ENCODE measurements at regions not wholly inside any gene's neighbourhood (a gene's known extent, or its start where the extent isn't known, plus 50 kb on each side); places are given as distances from the start of the nearest gene placed in this dataset.

DNA sequence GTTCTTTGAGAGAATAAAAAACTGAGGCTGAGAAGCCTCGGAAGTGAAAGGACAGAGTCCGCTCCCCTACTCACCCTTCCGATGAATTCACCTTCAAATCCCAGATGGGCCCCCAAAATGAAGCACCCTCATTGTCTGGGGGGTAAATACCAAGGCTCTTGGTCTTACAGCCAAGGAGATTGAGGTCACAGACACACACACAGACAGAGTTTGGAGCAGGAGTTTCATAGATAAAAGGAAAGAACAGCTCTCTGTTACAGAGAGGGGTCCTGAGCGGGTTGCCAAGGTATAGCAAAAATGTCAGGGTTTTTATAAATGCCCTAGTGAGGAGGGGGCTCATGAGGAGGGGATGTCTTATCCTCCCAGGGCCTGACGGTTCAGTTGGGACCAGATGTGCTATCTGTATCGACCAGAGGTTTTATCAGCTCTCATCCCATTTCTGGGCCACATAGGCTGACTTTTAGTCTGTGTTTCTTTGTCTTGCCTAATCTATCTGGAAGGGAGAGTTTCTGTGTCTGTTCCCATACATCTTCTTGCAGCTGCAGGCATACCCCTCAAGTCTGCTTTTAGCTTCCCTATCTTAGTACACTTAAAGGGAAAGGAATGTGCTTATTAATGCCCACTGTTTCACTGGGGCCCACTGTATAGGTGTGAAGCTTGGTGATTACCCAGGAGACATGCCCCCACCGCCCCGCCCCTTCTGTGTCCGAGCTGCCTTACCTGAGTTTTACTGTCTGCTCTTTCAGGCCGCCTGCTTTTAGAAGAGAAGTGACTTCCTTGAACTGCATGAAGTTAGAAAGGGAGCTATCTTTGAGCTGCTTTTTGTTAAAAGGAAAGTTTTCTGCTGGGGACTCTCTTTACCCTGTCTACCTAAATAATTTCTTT is 66.8 kb upstream of the ATP11B start:
- Mint-ChIP-seq H3K4me1 (ENCODE audit: low read depth) (peaks cover 9% of the 10 kb centered on the region), H3K4me3 (no peak overlapping the region), H3K9me3 (no peaks in the 10 kb centered on the region), H3K27ac (no peak overlapping the region), H3K36me3 (ENCODE audit: insufficient read depth in 2 of 2) (no peaks in the 10 kb centered on the region), H3K27me3 (ENCODE audit: low read depth) (peaks cover 14% of the 10 kb centered on the region)
- ATAC-seq (replicated peaks in 1 of 2) (no peak), DNase-seq (no peak)

DNA sequence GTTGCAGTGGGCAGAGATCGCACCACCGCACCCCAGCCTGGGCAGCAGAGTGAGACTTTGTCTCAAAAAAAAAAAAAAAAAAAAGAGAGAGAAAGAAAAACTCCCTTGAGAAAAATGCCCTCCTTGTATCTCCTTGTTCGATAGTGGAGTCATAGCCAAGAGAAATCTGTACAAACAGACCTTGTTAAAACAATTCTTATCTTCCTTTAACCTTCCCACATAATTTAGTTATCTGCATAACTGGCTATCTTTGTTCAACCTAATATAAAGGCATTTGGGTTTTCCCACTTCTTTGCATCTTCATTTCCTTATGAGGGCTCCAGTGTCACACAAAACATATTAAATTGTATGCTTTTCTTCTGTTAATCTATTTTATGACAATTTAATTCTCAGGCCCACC is 65.1 kb upstream of the ATP11B start:
- Mint-ChIP-seq H3K27me3 (ENCODE audit: low read depth) (peaks cover 14% of the 10 kb centered on the region), H3K27ac (no peak overlapping the region), H3K36me3 (ENCODE audit: insufficient read depth in 2 of 2) (no peaks in the 10 kb centered on the region), H3K4me3 (no peak overlapping the region), H3K9me3 (no peaks in the 10 kb centered on the region), H3K4me1 (ENCODE audit: low read depth) (peaks cover 9% of the 10 kb centered on the region)
- ATAC-seq (replicated peaks in 1 of 2) = no peak
- DNase-seq = no peak

GRCh38 chr3:182729903-182730674 is 63.2 kb upstream of the ATP11B start:
- Mint-ChIP-seq H3K36me3 (ENCODE audit: insufficient read depth in 2 of 2) (no peaks in the 10 kb centered on the region), H3K27ac (no peak overlapping the region), H3K4me1 (ENCODE audit: low read depth) (peaks cover 9% of the 10 kb centered on the region), H3K27me3 (ENCODE audit: low read depth) (peaks cover 18% of the 10 kb centered on the region), H3K9me3 (no peaks in the 10 kb centered on the region), H3K4me3 (peak overlapping the region; percentile 40 to 61)
- DNase-seq (no peak), ATAC-seq (replicated peaks in 1 of 2) (peak in 1 of 2 donors; percentile 76)

GRCh38 chr3:182730675-182731042 is 62.6 kb upstream of the ATP11B start:
- DNase-seq (no peak), ATAC-seq (replicated peaks in 1 of 2) (no peak)
- peaks cover 9% of the 10 kb centered on the region for H3K4me1 Mint-ChIP-seq (ENCODE audit: low read depth)
- no peaks in the 10 kb centered on the region for H3K36me3 Mint-ChIP-seq (ENCODE audit: insufficient read depth in 2 of 2)
- no peak overlapping the region for H3K27ac Mint-ChIP-seq
- no peaks in the 10 kb centered on the region for H3K9me3 Mint-ChIP-seq
- H3K27me3 Mint-ChIP-seq (ENCODE audit: low read depth) = peaks cover 14% of the 10 kb centered on the region
- H3K4me3 Mint-ChIP-seq = peak overlapping the region; percentile 40 to 61

DNA sequence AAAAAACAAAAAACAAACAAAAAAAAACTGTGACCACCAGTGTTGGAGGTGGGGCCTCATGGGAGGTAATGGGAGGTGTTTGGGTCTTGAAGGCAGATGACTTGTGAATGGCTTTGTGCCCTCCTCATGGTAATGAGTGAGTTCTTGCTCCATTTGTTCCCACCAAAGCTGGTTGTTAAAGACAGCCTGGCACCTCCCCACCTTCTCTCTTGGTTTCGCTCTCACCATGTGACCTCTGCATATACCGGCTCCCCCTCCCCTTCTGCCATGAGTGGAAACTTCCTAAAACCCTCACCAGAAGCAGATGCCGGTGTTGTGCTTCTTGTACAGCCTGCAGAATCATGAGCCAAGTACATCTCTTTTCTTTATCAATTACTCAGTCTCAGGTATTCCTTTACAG is 61.5 kb upstream of the ATP11B start:
- Mint-ChIP-seq H3K36me3 (ENCODE audit: insufficient read depth in 2 of 2) (no peaks in the 10 kb centered on the region), H3K9me3 (no peaks in the 10 kb centered on the region), H3K27me3 (ENCODE audit: low read depth) (peaks cover 14% of the 10 kb centered on the region), H3K4me3 (no peak overlapping the region), H3K4me1 (ENCODE audit: low read depth) (peaks cover 9% of the 10 kb centered on the region), H3K27ac (no peak overlapping the region)
- no peak for ATAC-seq (replicated peaks in 1 of 2)
- DNase-seq = no peak

- ATAC-seq (replicated peaks in 1 of 2) = no peak
- Mint-ChIP-seq H3K4me3 (no peak overlapping the region), H3K27me3 (ENCODE audit: low read depth) (peaks cover 14% of the 10 kb centered on the region), H3K9me3 (no peaks in the 10 kb centered on the region), H3K27ac (no peak overlapping the region), H3K4me1 (ENCODE audit: low read depth) (peaks cover 9% of the 10 kb centered on the region), H3K36me3 (ENCODE audit: insufficient read depth in 2 of 2) (no peaks in the 10 kb centered on the region)
- no peak for DNase-seq
Measured at GRCh38 chr3:182732232-182733015, 60.9 kb upstream of the ATP11B start.

GRCh38 chr3:182735672-182736071 is 57.6 kb upstream of the ATP11B start:
- Mint-ChIP-seq H3K4me3 (no peak overlapping the region), H3K9me3 (no peaks in the 10 kb centered on the region), H3K27me3 (ENCODE audit: low read depth) (peaks cover 16% of the 10 kb centered on the region), H3K27ac (no peak overlapping the region), H3K36me3 (ENCODE audit: insufficient read depth in 2 of 2) (no peaks in the 10 kb centered on the region), H3K4me1 (ENCODE audit: low read depth) (no peaks in the 10 kb centered on the region)
- DNase-seq = no peak
- no peak for ATAC-seq (replicated peaks in 1 of 2)

- no peak overlapping the region for H3K4me3 Mint-ChIP-seq
- no peak for ATAC-seq (replicated peaks in 1 of 2)
- no peaks in the 10 kb centered on the region for H3K9me3 Mint-ChIP-seq
Measured at GRCh38 chr3:182737825-182738224, 55.5 kb upstream of the ATP11B start.

GRCh38 chr3:182738583-182739411 is 54.5 kb upstream of the ATP11B start:
- Mint-ChIP-seq H3K4me1 (ENCODE audit: low read depth) (no peaks in the 10 kb centered on the region), H3K27me3 (ENCODE audit: low read depth) (peaks cover 20% of the 10 kb centered on the region), H3K27ac (no peak overlapping the region), H3K9me3 (no peaks in the 10 kb centered on the region), H3K36me3 (ENCODE audit: insufficient read depth in 2 of 2) (no peaks in the 10 kb centered on the region), H3K4me3 (no peak overlapping the region)
- ATAC-seq (replicated peaks in 1 of 2) = peak in 1 of 2 donors; percentile 39
- DNase-seq = no peak

More at GRCh38 chr3:182737825-182738224, 55.5 kb upstream of the ATP11B start:
- Mint-ChIP-seq H3K27ac (no peak overlapping the region), H3K27me3 (ENCODE audit: low read depth) (peaks cover 20% of the 10 kb centered on the region), H3K4me1 (ENCODE audit: low read depth) (no peaks in the 10 kb centered on the region), H3K36me3 (ENCODE audit: insufficient read depth in 2 of 2) (no peaks in the 10 kb centered on the region)
- DNase-seq = no peak

DNA sequence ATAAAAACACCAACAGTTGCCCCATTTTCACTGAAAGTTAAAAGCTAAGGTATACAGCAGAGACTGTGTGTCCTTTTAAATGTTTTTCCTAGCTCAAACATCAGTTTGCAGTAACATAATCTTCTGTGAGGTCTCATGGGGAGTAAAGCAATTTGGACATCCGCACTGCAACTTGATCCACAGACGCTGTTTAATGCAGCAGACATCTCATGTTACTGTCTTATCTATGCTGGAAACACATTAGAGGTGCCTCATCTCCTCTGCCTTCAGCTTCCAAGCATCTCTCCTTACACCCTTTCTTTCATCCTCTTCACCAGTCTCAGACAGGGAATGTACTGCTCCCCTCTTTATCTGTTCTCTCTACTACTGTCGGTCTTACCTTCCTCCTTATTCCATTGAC is 53.7 kb upstream of the ATP11B start:
- H3K4me1 Mint-ChIP-seq (ENCODE audit: low read depth) = no peaks in the 10 kb centered on the region
- no peak overlapping the region for H3K4me3 Mint-ChIP-seq
- DNase-seq (no peak), ATAC-seq (replicated peaks in 1 of 2) (no peak)
- no peak overlapping the region for H3K27ac Mint-ChIP-seq
- peaks cover 14% of the 10 kb centered on the region for H3K27me3 Mint-ChIP-seq (ENCODE audit: low read depth)
- H3K9me3 Mint-ChIP-seq = no peaks in the 10 kb centered on the region
- H3K36me3 Mint-ChIP-seq (ENCODE audit: insufficient read depth in 2 of 2) = no peaks in the 10 kb centered on the region

- no peak for DNase-seq
- no peak overlapping the region for H3K27ac Mint-ChIP-seq
- ATAC-seq (replicated peaks in 1 of 2) = no peak
- no peak overlapping the region for H3K4me3 Mint-ChIP-seq
- no peaks in the 10 kb centered on the region for H3K9me3 Mint-ChIP-seq
- peaks cover 13% of the 10 kb centered on the region for H3K27me3 Mint-ChIP-seq (ENCODE audit: low read depth)
- no peaks in the 10 kb centered on the region for H3K4me1 Mint-ChIP-seq (ENCODE audit: low read depth)
- H3K36me3 Mint-ChIP-seq (ENCODE audit: insufficient read depth in 2 of 2) = no peaks in the 10 kb centered on the region
Measured at GRCh38 chr3:182740710-182741109, 52.6 kb upstream of the ATP11B start.

DNA sequence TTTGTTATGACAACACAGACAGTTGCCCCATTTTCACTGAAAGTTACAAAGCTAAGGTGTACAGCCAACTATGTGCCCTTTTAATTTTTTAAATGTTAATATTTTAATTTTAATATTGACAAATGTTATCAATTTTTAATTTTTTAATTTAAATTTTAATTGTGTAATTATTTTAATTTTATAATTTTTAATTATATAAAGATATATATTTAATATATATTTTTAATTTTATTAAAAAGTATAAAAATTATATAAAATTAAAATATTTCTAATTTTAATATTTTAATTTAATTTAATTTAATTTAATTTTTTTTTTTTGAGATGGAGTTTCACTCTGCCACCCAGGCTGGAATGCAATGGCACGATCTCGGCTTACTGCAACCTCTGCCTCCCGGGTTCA is 52.1 kb upstream of the ATP11B start:
- H3K27ac Mint-ChIP-seq = no peak overlapping the region
- ATAC-seq (replicated peaks in 1 of 2) = no peak

More for the DNA sequence above, 52.1 kb upstream of the ATP11B start:
- Mint-ChIP-seq H3K4me3 (no peak overlapping the region), H3K9me3 (no peaks in the 10 kb centered on the region), H3K36me3 (ENCODE audit: insufficient read depth in 2 of 2) (no peaks in the 10 kb centered on the region), H3K4me1 (ENCODE audit: low read depth) (no peaks in the 10 kb centered on the region), H3K27me3 (ENCODE audit: low read depth) (peaks cover 13% of the 10 kb centered on the region)
- DNase-seq = no peak
